Epithelial cell of esophagus (primary cell): ENCODE measurements at regions not wholly inside any gene's neighbourhood (a gene's known extent, or its start where the extent isn't known, plus 50 kb on each side); places are given as distances from the start of the nearest gene placed in this dataset.
"Not testable (repeated sequence)": the region's sequence is repeated elsewhere in the genome, so short reads cannot be mapped to it uniquely, and the experiment has no call there.

Source experiments
- DNase-seq: peaks from one replicate; pipeline ENCODE4 v3.0.0; 2010; ENCODE audit warnings: low read depth
- H3K4me3 ChIP-seq: 2 replicates; pipeline ENCODE4 v1.5.1; 2011; ENCODE audit warnings: mild to moderate bottlenecking, low read length, control low read depth
- CTCF ChIP-seq: IDR thresholded peaks from 2 replicates; pipeline ENCODE4 v1.5.1; 2011; ENCODE audit warnings: low read depth, mild to moderate bottlenecking, low read length, control low read depth, inconsistent platforms; ENCODE audit not compliant: insufficient read depth; ENCODE audit errors: missing control alignments

GRCh38 chr7:83273699-83274098, 111.0 kb upstream of the PCLO start:
- no peak overlapping the region for H3K4me3 ChIP-seq
- TF ChIP-seq CTCF, result no peak
- DNase-seq, result no peak

- H3K4me3 ChIP-seq, result no peak overlapping the region
- peak; percentile 62 for TF ChIP-seq CTCF
- peak; percentile 62 for DNase-seq
Observed at GRCh38 chr7:83271212-83272099, 108.8 kb upstream of the PCLO start.

- DNase-seq, result no peak
- no peak for TF ChIP-seq CTCF
- no peak overlapping the region for H3K4me3 ChIP-seq
Observed at GRCh38 chr7:83270407-83270806, 107.7 kb upstream of the PCLO start.

- H3K4me3 ChIP-seq, result no peak overlapping the region
- TF ChIP-seq CTCF, result no peak
Observed at GRCh38 chr7:83267141-83267631, 104.5 kb upstream of the PCLO start.

GRCh38 chr7:83263442-83264034, 100.9 kb upstream of the PCLO start:
- H3K4me3 ChIP-seq, result not testable (repeated sequence)
- DNase-seq, result peak; percentile 59

More at GRCh38 chr7:83267141-83267631, 104.5 kb upstream of the PCLO start:
- peak; percentile 3 for DNase-seq

- TF ChIP-seq CTCF, result no peak
- no peak overlapping the region for H3K4me3 ChIP-seq
- DNase-seq, result no peak
Observed at GRCh38 chr7:83259064-83259463, 96.4 kb upstream of the PCLO start.

GRCh38 chr7:83248000-83248399, 85.3 kb upstream of the PCLO start:
- DNase-seq, result peak; percentile 4
- no peak for TF ChIP-seq CTCF
- H3K4me3 ChIP-seq, result no peak overlapping the region

- not testable (repeated sequence) for DNase-seq, H3K4me3 ChIP-seq
Observed at GRCh38 chr7:83219231-83219630, 56.5 kb upstream of the PCLO start.
